Endothelial cell of umbilical vein (primary cell): ENCODE measurements at regions not wholly inside any gene's neighbourhood (a gene's known extent, or its start where the extent isn't known, plus 50 kb on each side); places are given as distances from the start of the nearest gene placed in this dataset.
A peak's percentile ranks its signal among the peaks of the same experiment; 100 is the strongest.

Experiments
- BruUV-seq: library from RNA; stranded (reverse); fragments of 400-500 nt; replicated peaks from 2 replicates; lab custom pipeline; 2021; lab: Mats Ljungman, UMichigan
- CTCF ChIA-PET: fragments of 300-600, 350-600 bp; sonication (Branson Sonifier 250); formaldehyde crosslinking; loops from one replicate; lab custom pipeline; 2021; ENCODE audit warnings: antibody characterized with exemption, inconsistent platforms; lab: Charles Lee
- POLR2A ChIA-PET: fragments of 300-600, 350-600 bp; sonication (Branson Sonifier 250); formaldehyde crosslinking; loops from one replicate; lab custom pipeline; 2021; ENCODE audit warnings: antibody characterized with exemption, inconsistent platforms; lab: Charles Lee
- DNase-seq: peaks from one replicate; pipeline ENCODE4 v3.0.0-alpha.2; 2011; ENCODE audit warnings: low read depth, low spot score
- FAIRE-seq: peaks from 2 replicates; lab custom pipeline; 2011; peaks lifted over from hg19 to GRCh38; lab: Jason Lieb, UNC
- H2AFZ ChIP-seq: 2 replicates; pipeline ENCODE4 v1.6.0; 2012; ENCODE audit warnings: low read depth, low read length, control low read depth, inconsistent platforms
- H3K27ac ChIP-seq: 2 replicates; pipeline ENCODE4 v1.5.1; 2011; ENCODE audit warnings: low read depth, mild to moderate bottlenecking, control low read depth, low read length, moderate library complexity; ENCODE audit not compliant: insufficient read depth
- H3K27me3 ChIP-seq, 2 experiments: 2 replicates each; pipeline versions ENCODE4 v1.6.0 to v1.6.1; 2011; ENCODE audit warnings: low read length in 2 of 2, mixed read lengths in 1 of 2; ENCODE audit not compliant: control insufficient read depth in 2 of 2, insufficient read depth in 2 of 2
- H3K36me3 ChIP-seq, 2 experiments: 2 replicates in 1 of 2; 3 replicates in 1 of 2; pipeline ENCODE4 v1.5.1; 2011; ENCODE audit warnings: low read length in 2 of 2, mild to moderate bottlenecking in 1 of 2, moderate library complexity in 1 of 2; ENCODE audit not compliant: control insufficient read depth in 2 of 2, insufficient read depth in 2 of 2; ENCODE audit errors: extremely low read depth in 1 of 2
- H3K4me1 ChIP-seq: 3 replicates; pipeline ENCODE4 v1.5.1; 2011; ENCODE audit warnings: mild to moderate bottlenecking, low read length; ENCODE audit not compliant: control insufficient read depth, insufficient read depth; ENCODE audit errors: extremely low read depth
- H3K4me2 ChIP-seq: 2 replicates; pipeline ENCODE4 v1.6.1; 2011; ENCODE audit warnings: low read length, control low read depth, mixed read lengths; ENCODE audit not compliant: insufficient read depth
- H3K4me3 ChIP-seq, 3 experiments: fragments of 200-600 bp in 1 of 3; sonication (generic), shearing (Covaris generic) in 1 of 3; replicated peaks in 1 of 3; 2 replicates each; pipeline ENCODE4 v1.5.1; 2011 to 2016; ENCODE audit warnings: control low read depth in 3 of 3, low read length in 3 of 3, mild to moderate bottlenecking in 2 of 3, inconsistent platforms in 1 of 3, low read depth in 1 of 3, moderate library complexity in 1 of 3; ENCODE audit not compliant: insufficient read depth in 1 of 3
- H3K79me2 ChIP-seq: 2 replicates; pipeline ENCODE4 v1.6.0; 2012; ENCODE audit warnings: low read length, inconsistent platforms; ENCODE audit not compliant: control insufficient read depth, insufficient read depth
- H3K9ac ChIP-seq: replicated peaks from 2 replicates; pipeline ENCODE3; 2011; ENCODE audit warnings: low read length, control low read depth; ENCODE audit not compliant: insufficient read depth; ENCODE audit errors: extremely low read depth
- H3K9me1 ChIP-seq: replicated peaks from 3 replicates; pipeline ENCODE4 v1.6.0; 2011; ENCODE audit warnings: mild to moderate bottlenecking, low read length; ENCODE audit not compliant: control insufficient read depth, insufficient read depth; ENCODE audit errors: extremely low read depth
- H3K9me3 ChIP-seq: replicated peaks from 2 replicates; pipeline ENCODE4 v1.5.1; 2012; ENCODE audit warnings: low read length, inconsistent platforms; ENCODE audit not compliant: control insufficient read depth, insufficient read depth
- H4K20me1 ChIP-seq: replicated peaks from 2 replicates; pipeline ENCODE3; 2011; ENCODE audit warnings: mild to moderate bottlenecking, low read length; ENCODE audit not compliant: control insufficient read depth, insufficient read depth; ENCODE audit errors: extremely low read depth
- EZH2 ChIP-seq: IDR thresholded peaks from 2 replicates; pipeline ENCODE4 v1.6.1; 2012; ENCODE audit warnings: borderline replicate concordance, low read depth, mild to moderate bottlenecking, moderate library complexity, low read length, inconsistent platforms; ENCODE audit not compliant: severe bottlenecking
- FOS ChIP-seq: IDR thresholded peaks from 2 replicates; pipeline ENCODE4 v1.6.1; 2011; ENCODE audit warnings: mild to moderate bottlenecking, low read length, moderate library complexity, borderline replicate concordance; ENCODE audit not compliant: insufficient read depth
- GATA2 ChIP-seq: IDR thresholded peaks from 2 replicates; pipeline ENCODE4 v1.7.0; 2011; ENCODE audit warnings: low read depth, mild to moderate bottlenecking, moderate library complexity, mixed read lengths, low read length; ENCODE audit not compliant: insufficient read length, insufficient read depth
- JUN ChIP-seq: IDR thresholded peaks from 2 replicates; pipeline ENCODE4 v1.6.1; 2011; ENCODE audit warnings: borderline replicate concordance, low read depth; ENCODE audit not compliant: insufficient read length, insufficient read depth
- MYC ChIP-seq: IDR thresholded peaks from one replicate; pipeline ENCODE4 v1.6.1; 2011; ENCODE audit warnings: mild to moderate bottlenecking, low read depth, low read length
- POLR2A ChIP-seq: IDR thresholded peaks from 2 replicates; pipeline ENCODE4 v1.6.1; 2012; ENCODE audit warnings: low read depth, mild to moderate bottlenecking, control low read depth, low read length
- POLR2AphosphoS5 ChIP-seq: IDR thresholded peaks from 2 replicates; pipeline ENCODE4 v1.6.1; 2012; ENCODE audit warnings: low read depth, mild to moderate bottlenecking, control low read depth, low read length, moderate library complexity; ENCODE audit not compliant: insufficient read depth
- dilution Hi-C: fragments of 300-500 bp; cut with MboI; formaldehyde crosslinking; loops from one replicate; pipeline ENCODE4 v1.15.0; 2019; ENCODE audit warnings: low sequenced_read_pairs; ENCODE audit not compliant: extremely low pct_ligation_motif_present
- intact Hi-C: fragments of 100-400 bp; cut with micrococcal nuclease; formaldehyde crosslinking; loops from one replicate; pipeline ENCODE4 v1.10.0; 2022
- TF ChIP-seq, protein P1 (sequence below), 2 donors: IDR thresholded peaks; 1 replicate in 1 of 2; 2 replicates in 1 of 2; pipeline ENCODE4 v1.5.1; 2011; ENCODE audit warnings: low read length in 2 of 2, mild to moderate bottlenecking in 2 of 2, moderate library complexity in 2 of 2, control low read depth in 1 of 2, inconsistent platforms in 1 of 2, low read depth in 1 of 2; ENCODE audit not compliant: insufficient read depth in 1 of 2; ENCODE audit errors: extremely low read depth in 1 of 2
- TF ChIP-seq, protein P2 (sequence below): IDR thresholded peaks from 2 replicates; pipeline ENCODE4 v1.6.1; 2011; ENCODE audit not compliant: insufficient read depth, insufficient read length

DNA sequence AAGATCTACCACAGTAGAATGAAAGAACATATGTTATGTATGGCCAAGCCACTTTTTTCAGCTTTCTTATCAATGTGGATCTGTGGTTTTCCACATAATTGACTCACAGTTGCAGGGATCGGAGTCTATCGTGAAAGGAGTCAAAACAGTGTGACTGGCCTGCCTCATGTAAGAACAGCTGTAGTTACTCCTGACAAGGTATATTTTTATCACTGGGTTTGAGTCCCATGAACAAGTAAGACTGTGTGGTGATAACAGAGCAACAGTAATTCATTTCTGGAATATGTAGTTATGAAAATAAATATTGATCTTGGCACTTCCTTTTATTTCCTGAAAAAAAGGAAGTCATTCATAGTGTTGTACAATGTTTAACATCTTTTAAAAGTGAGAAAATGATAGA lies 416.6 kb downstream of the KLF12 start:
- dilution Hi-C loops: no loop called here

More for the DNA sequence above, 416.6 kb downstream of the KLF12 start:
- peak; percentile 82 for DNase-seq
- H3K27me3 ChIP-seq: no peaks in the 10 kb centered on the region
- TF ChIP-seq, protein P1, sequence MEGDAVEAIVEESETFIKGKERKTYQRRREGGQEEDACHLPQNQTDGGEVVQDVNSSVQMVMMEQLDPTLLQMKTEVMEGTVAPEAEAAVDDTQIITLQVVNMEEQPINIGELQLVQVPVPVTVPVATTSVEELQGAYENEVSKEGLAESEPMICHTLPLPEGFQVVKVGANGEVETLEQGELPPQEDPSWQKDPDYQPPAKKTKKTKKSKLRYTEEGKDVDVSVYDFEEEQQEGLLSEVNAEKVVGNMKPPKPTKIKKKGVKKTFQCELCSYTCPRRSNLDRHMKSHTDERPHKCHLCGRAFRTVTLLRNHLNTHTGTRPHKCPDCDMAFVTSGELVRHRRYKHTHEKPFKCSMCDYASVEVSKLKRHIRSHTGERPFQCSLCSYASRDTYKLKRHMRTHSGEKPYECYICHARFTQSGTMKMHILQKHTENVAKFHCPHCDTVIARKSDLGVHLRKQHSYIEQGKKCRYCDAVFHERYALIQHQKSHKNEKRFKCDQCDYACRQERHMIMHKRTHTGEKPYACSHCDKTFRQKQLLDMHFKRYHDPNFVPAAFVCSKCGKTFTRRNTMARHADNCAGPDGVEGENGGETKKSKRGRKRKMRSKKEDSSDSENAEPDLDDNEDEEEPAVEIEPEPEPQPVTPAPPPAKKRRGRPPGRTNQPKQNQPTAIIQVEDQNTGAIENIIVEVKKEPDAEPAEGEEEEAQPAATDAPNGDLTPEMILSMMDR (IDR thresholded peaks at IDR 0.05; ENCODE audit: extremely low read depth in 1 of 2, insufficient read depth in 1 of 2, low read depth in 1 of 2, low read length in 2 of 2): no peak
- TF ChIP-seq GATA2 (peak; percentile 69), FOS (peak; percentile 14), POLR2A (no peak), POLR2AphosphoS5 (no peak), JUN (no peak), MYC (no peak), EZH2 (no peak)
- TF ChIP-seq, protein P2, sequence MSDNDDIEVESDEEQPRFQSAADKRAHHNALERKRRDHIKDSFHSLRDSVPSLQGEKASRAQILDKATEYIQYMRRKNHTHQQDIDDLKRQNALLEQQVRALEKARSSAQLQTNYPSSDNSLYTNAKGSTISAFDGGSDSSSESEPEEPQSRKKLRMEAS: no peak
- peaks cover 0 to 2% of the 10 kb centered on the region in 2 experiments for H3K36me3 ChIP-seq
- H3K4me3 ChIP-seq: no peak overlapping the region
- H3K4me1 ChIP-seq: peaks cover 25% of the 10 kb centered on the region
- CTCF ChIA-PET: interaction anchor here (0.9 to 1.4 kb wide), 5 partner anchors 12 to 1540 kb away, joined by 3 to 4 read pairs (median 4); no protein-coding TSS in a partner anchor
- no peak overlapping the region for H2AFZ ChIP-seq
- peak overlapping the region; percentile 32 for H3K4me2 ChIP-seq
- peak; percentile 87 for FAIRE-seq
- H3K9me1 ChIP-seq: no peaks in the 10 kb centered on the region
- no TSS peak for BruUV-seq
- H3K27ac ChIP-seq: no peak overlapping the region
- H3K9me3 ChIP-seq: no peaks in the 10 kb centered on the region
- H4K20me1 ChIP-seq: no peaks in the 10 kb centered on the region
- H3K79me2 ChIP-seq: no peaks in the 10 kb centered on the region
- intact Hi-C loops: no loop called here
- POLR2A ChIA-PET: no interaction called here
- H3K9ac ChIP-seq: no peak overlapping the region
